Naive thymus-derived CD4-positive, alpha-beta T cell (primary cell): ENCODE measurements at regions not wholly inside any gene's neighbourhood (a gene's known extent, or its start where the extent isn't known, plus 50 kb on each side); places are given as distances from the start of the nearest gene placed in this dataset.

Experiments
- ATAC-seq: fragments of 150-1000 bp; cut with Tn5 transposase; 2 replicates; pipeline ENCODE4 v1.10.0; 2021; ENCODE audit warnings: mild to moderate bottlenecking, moderate library complexity
- CTCF ChIA-PET: fragments of 350-600 bp; sonication (Branson Sonifier 250); formaldehyde crosslinking; loops from one replicate; lab custom pipeline; 2021; ENCODE audit warnings: antibody characterized with exemption; lab: Charles Lee
- POLR2A ChIA-PET: fragments of 350-600 bp; sonication (Branson Sonifier 250); formaldehyde crosslinking; loops from one replicate; lab custom pipeline; 2021; ENCODE audit warnings: antibody characterized with exemption, inconsistent platforms; lab: Charles Lee
- DNase-seq, 9 donors: peaks; one replicate each; pipeline versions ENCODE4 v3.0.0 to v3.0.0-alpha.2; 2020 to 2022; ENCODE audit warnings: mixed read lengths in 1 of 9
- H3K27ac ChIP-seq: one replicate; pipeline ENCODE4 v1.7.0; 2013; ENCODE audit warnings: mild to moderate bottlenecking, low read depth, low read length, moderate library complexity
- H3K27me3 ChIP-seq, 2 donors: one replicate each; pipeline ENCODE4 v1.7.0; 2013; ENCODE audit warnings: low read length in 2 of 2, mild to moderate bottlenecking in 2 of 2, moderate library complexity in 2 of 2; ENCODE audit not compliant: control insufficient read depth in 2 of 2, insufficient read depth in 2 of 2
- H3K36me3 ChIP-seq, 3 experiments: 1 replicate in 2 of 3; 2 replicates in 1 of 3; pipeline ENCODE4 v1.7.0; 2013; ENCODE audit warnings: low read length in 3 of 3, mild to moderate bottlenecking in 3 of 3, moderate library complexity in 1 of 3; ENCODE audit not compliant: insufficient read depth in 3 of 3, control insufficient read depth in 2 of 3
- H3K4me1 ChIP-seq, 2 donors: one replicate each; pipeline ENCODE4 v1.7.0; 2013; ENCODE audit warnings: low read length in 2 of 2, mild to moderate bottlenecking in 2 of 2, moderate library complexity in 1 of 2; ENCODE audit not compliant: control insufficient read depth in 2 of 2, insufficient read depth in 2 of 2
- H3K4me3 ChIP-seq: 2 replicates; pipeline ENCODE4 v1.7.0; 2013; ENCODE audit warnings: mild to moderate bottlenecking, low read length
- H3K9me3 ChIP-seq, 3 experiments: 1 replicate in 2 of 3; 2 replicates in 1 of 3; pipeline ENCODE4 v1.7.0; 2013; ENCODE audit warnings: low read length in 3 of 3; ENCODE audit not compliant: control insufficient read depth in 2 of 3
- H3K27ac Mint-ChIP-seq, 9 donors: one replicate each; pipeline ENCODE4 v1.8.0; 2020 to 2022; ENCODE audit warnings: mixed read lengths in 9 of 9, mild to moderate bottlenecking in 8 of 9, moderate library complexity in 5 of 9, inconsistent platforms in 2 of 9
- H3K27me3 Mint-ChIP-seq, 5 donors: one replicate each; pipeline ENCODE4 v1.8.0; 2021 to 2022; ENCODE audit warnings: mixed read lengths in 5 of 5, mild to moderate bottlenecking in 1 of 5
- H3K36me3 Mint-ChIP-seq, 5 donors: one replicate each; pipeline ENCODE4 v1.8.0; 2020 to 2022; ENCODE audit warnings: mixed read lengths in 5 of 5, mild to moderate bottlenecking in 3 of 5, inconsistent platforms in 1 of 5
- H3K4me1 Mint-ChIP-seq, 7 donors: one replicate each; pipeline ENCODE4 v1.8.0; 2020 to 2022; ENCODE audit warnings: mixed read lengths in 7 of 7, mild to moderate bottlenecking in 3 of 7, inconsistent platforms in 1 of 7
- H3K4me3 Mint-ChIP-seq, 10 donors: one replicate each; pipeline ENCODE4 v1.8.0; 2020 to 2022; ENCODE audit warnings: mild to moderate bottlenecking in 10 of 10, mixed read lengths in 10 of 10, moderate library complexity in 6 of 10, inconsistent platforms in 2 of 10
- H3K9me3 Mint-ChIP-seq, 11 donors: one replicate each; pipeline ENCODE4 v1.8.0; 2020 to 2022; ENCODE audit warnings: mixed read lengths in 11 of 11, mild to moderate bottlenecking in 4 of 11, inconsistent platforms in 1 of 11, moderate library complexity in 1 of 11
- intact Hi-C, 2 donors: fragments of 100-400 bp; cut with micrococcal nuclease; formaldehyde crosslinking; loops; one replicate each; pipeline ENCODE4 v1.15.1; 2023

DNA sequence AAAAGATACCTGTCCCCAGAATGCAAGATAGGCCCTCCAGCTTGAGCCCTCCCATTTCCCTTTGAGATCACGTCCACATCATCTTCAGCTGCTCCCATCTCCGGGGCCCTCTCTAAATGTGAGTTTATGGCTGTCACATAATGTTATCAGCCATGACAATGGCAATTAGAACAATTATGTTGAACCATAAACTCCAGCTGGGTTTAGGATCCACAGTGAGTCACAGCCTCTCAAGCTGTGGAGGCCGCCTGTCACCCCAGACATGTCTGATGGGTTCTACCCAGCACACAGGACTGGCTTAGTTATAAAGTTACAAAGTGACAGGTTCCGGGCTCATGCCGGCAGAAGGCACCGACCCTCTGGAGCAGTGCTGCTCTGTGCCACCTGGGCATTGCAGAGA lies 597.3 kb downstream of the PTPRU start:
- no peaks in the 10 kb centered on the region for H3K4me1 Mint-ChIP-seq
- H3K36me3 Mint-ChIP-seq = no peaks in the 10 kb centered on the region
- Histone ChIP-seq H3K27me3 (no peaks in the 10 kb centered on the region), H3K4me1 (no peaks in the 10 kb centered on the region), H3K36me3 (no peaks in the 10 kb centered on the region), H3K4me3 (no peak overlapping the region), H3K27ac (no peak overlapping the region), H3K9me3 (no peaks in the 10 kb centered on the region)
- DNase-seq (no peak), ATAC-seq (no peak)
- POLR2A ChIA-PET = no interaction called here
- H3K9me3 Mint-ChIP-seq = no peaks in the 10 kb centered on the region
- H3K27ac Mint-ChIP-seq = no peak overlapping the region
- intact Hi-C loops = no loop called here
- H3K27me3 Mint-ChIP-seq = peaks cover 3 to 56% (median 5%) of the 10 kb centered on the region in 5 donors
- H3K4me3 Mint-ChIP-seq = no peak overlapping the region
- CTCF ChIA-PET = no interaction called here

- no peak for DNase-seq
- no peaks in the 10 kb centered on the region for H3K9me3 Mint-ChIP-seq
- ChIA-PET POLR2A (no interaction called here), CTCF (no interaction called here)
- no peak for ATAC-seq
- H3K4me1 Mint-ChIP-seq = no peaks in the 10 kb centered on the region
- intact Hi-C loops = no loop called here
- H3K27me3 Mint-ChIP-seq = peaks cover 0 to 53% (median 4%) of the 10 kb centered on the region in 5 donors
- Histone ChIP-seq H3K36me3 (no peaks in the 10 kb centered on the region), H3K9me3 (no peaks in the 10 kb centered on the region), H3K4me1 (no peaks in the 10 kb centered on the region), H3K27ac (no peak overlapping the region), H3K4me3 (no peak overlapping the region), H3K27me3 (no peaks in the 10 kb centered on the region)
- no peaks in the 10 kb centered on the region for H3K36me3 Mint-ChIP-seq
- H3K4me3 Mint-ChIP-seq = no peak overlapping the region
- no peak overlapping the region for H3K27ac Mint-ChIP-seq
Observed at GRCh38 chr1:29832936-29833335, 596.6 kb downstream of the PTPRU start.

- Mint-ChIP-seq H3K9me3 (no peaks in the 10 kb centered on the region), H3K4me1 (no peaks in the 10 kb centered on the region), H3K4me3 (no peak overlapping the region), H3K27ac (no peak overlapping the region), H3K36me3 (no peaks in the 10 kb centered on the region), H3K27me3 (peaks cover 0 to 58% (median 4%) of the 10 kb centered on the region in 5 donors)
- Histone ChIP-seq H3K27me3 (no peaks in the 10 kb centered on the region), H3K36me3 (no peaks in the 10 kb centered on the region), H3K4me3 (no peak overlapping the region), H3K9me3 (no peaks in the 10 kb centered on the region), H3K4me1 (no peaks in the 10 kb centered on the region), H3K27ac (no peak overlapping the region)
- ChIA-PET POLR2A (no interaction called here), CTCF (no interaction called here)
- no peak for DNase-seq
- ATAC-seq = no peak
- intact Hi-C loops = no loop called here
Observed at GRCh38 chr1:29832471-29832870, 596.1 kb downstream of the PTPRU start.

DNA sequence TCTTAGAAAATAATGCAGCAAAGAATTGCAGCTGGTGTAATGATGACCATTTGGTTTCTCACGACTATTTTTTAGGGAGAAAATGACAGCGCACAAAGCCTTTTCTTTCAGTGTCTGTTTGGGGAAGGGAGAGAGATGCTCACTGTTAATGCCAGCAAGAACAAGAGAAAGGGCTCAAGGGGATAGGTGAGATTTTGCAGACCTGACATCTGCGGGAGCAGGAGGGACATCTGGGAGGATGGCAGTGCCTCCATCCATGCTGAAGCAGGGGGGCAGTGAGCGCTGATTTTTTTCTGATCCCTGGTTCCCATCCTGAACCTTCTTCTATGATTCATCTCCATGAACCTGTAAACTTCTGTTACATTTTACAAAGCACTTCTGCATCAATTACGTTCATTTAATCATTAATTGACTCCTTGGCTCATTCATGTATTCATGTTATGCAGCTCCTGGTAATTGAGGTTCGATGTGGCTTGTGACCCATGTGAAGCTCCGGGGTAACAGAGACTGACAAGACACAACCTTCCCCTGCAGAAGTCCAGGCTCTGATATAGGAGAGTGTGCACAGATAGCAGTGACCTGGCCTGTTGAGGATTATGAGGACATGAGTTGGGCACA lies 595.3 kb downstream of the PTPRU start:
- no peaks in the 10 kb centered on the region for H3K9me3 ChIP-seq
- Mint-ChIP-seq H3K27ac (peak overlapping the region in 1 of 9 donors; percentile 33), H3K4me1 (no peaks in the 10 kb centered on the region), H3K36me3 (no peaks in the 10 kb centered on the region), H3K9me3 (no peaks in the 10 kb centered on the region), H3K4me3 (no peak overlapping the region), H3K27me3 (peaks cover 0 to 59% (median 4%) of the 10 kb centered on the region in 5 donors)
- H3K27ac ChIP-seq = no peak overlapping the region
- H3K4me1 ChIP-seq = no peaks in the 10 kb centered on the region
- no peak overlapping the region for H3K4me3 ChIP-seq
- ATAC-seq = no peak
- H3K36me3 ChIP-seq = no peaks in the 10 kb centered on the region
- intact Hi-C loops = no loop called here
- no peaks in the 10 kb centered on the region for H3K27me3 ChIP-seq
- DNase-seq = no peak
- CTCF ChIA-PET = no interaction called here
- POLR2A ChIA-PET = no interaction called here

GRCh38 chr1:29830916-29831315 lies 594.6 kb downstream of the PTPRU start:
- Mint-ChIP-seq H3K9me3 (no peaks in the 10 kb centered on the region), H3K27ac (no peak overlapping the region), H3K4me1 (no peaks in the 10 kb centered on the region), H3K4me3 (no peak overlapping the region), H3K27me3 (peaks cover 0 to 55% (median 4%) of the 10 kb centered on the region in 5 donors), H3K36me3 (no peaks in the 10 kb centered on the region)
- Histone ChIP-seq H3K9me3 (no peaks in the 10 kb centered on the region), H3K4me1 (no peaks in the 10 kb centered on the region), H3K36me3 (no peaks in the 10 kb centered on the region), H3K27ac (no peak overlapping the region), H3K27me3 (no peaks in the 10 kb centered on the region), H3K4me3 (no peak overlapping the region)
- POLR2A ChIA-PET = no interaction called here
- intact Hi-C loops = no loop called here
- DNase-seq (no peak), ATAC-seq (no peak)
- CTCF ChIA-PET = no interaction called here

GRCh38 chr1:29830383-29830782 lies 594.1 kb downstream of the PTPRU start:
- intact Hi-C loops = no loop called here
- Mint-ChIP-seq H3K36me3 (no peaks in the 10 kb centered on the region), H3K27ac (no peak overlapping the region), H3K27me3 (peaks cover 0 to 53% (median 2%) of the 10 kb centered on the region in 5 donors), H3K9me3 (no peaks in the 10 kb centered on the region), H3K4me3 (no peak overlapping the region), H3K4me1 (no peaks in the 10 kb centered on the region)
- Histone ChIP-seq H3K4me1 (no peaks in the 10 kb centered on the region), H3K27ac (no peak overlapping the region), H3K4me3 (no peak overlapping the region), H3K27me3 (no peaks in the 10 kb centered on the region), H3K9me3 (no peaks in the 10 kb centered on the region), H3K36me3 (no peaks in the 10 kb centered on the region)
- CTCF ChIA-PET = no interaction called here
- no peak for ATAC-seq
- no peak for DNase-seq
- POLR2A ChIA-PET = no interaction called here

DNA sequence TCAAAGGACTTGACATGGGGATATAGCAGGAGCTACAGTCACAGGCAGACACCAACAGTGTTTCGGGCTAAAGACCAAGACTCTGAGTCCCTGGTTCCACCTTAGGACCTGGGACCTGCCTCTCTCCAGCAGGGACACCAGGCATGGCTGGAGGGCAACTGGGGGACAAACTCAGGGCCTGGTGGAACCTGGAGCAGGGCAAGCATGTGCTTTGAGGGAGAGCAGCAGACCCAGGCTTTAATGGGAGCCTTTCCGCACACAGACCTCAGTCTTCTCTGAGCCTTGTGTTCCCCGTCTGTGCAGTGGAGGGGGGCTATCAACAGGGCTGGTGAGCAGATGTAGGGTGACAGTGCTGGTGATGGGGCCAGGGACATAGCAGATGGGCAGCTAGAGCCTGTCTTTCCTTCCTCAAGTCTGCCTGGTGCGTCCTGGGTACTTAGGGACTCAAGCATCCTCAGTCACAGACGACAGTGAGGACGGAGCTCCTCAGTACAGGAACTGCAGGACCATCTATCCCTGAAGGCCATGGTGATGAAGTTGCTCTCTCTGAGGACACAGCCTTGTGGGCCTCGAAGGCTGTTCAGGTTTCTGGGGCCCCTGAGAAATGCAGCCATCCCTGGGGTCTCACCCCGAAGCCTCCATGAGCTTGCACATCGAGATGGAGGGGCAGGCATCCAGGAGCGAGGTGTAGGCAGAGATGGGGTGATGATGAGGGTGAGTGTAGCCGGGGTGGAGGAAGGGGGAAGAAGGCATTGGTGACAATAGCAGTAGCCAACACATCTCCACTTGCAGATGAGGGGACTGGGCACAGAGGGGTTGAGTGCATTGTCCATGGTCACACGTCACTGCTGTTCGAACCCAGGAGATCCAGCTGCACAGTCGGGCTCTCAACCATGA lies 593.4 kb downstream of the PTPRU start:
- no peaks in the 10 kb centered on the region for H3K9me3 ChIP-seq
- H3K27me3 ChIP-seq = no peaks in the 10 kb centered on the region
- intact Hi-C loops = no loop called here
- no peaks in the 10 kb centered on the region for H3K4me1 ChIP-seq
- ChIA-PET POLR2A (no interaction called here), CTCF (no interaction called here)
- no peaks in the 10 kb centered on the region for H3K36me3 Mint-ChIP-seq
- H3K4me3 ChIP-seq = no peak overlapping the region
- H3K27me3 Mint-ChIP-seq = peaks cover 0 to 46% (median 0%) of the 10 kb centered on the region in 5 donors
- H3K27ac Mint-ChIP-seq = no peak overlapping the region
- no peak overlapping the region for H3K27ac ChIP-seq
- ATAC-seq = no peak
- H3K9me3 Mint-ChIP-seq = no peaks in the 10 kb centered on the region
- DNase-seq = no peak
- no peak overlapping the region for H3K4me3 Mint-ChIP-seq
- no peaks in the 10 kb centered on the region for H3K4me1 Mint-ChIP-seq
- no peaks in the 10 kb centered on the region for H3K36me3 ChIP-seq
